GM12892 (cell line): ENCODE measurements at regions not wholly inside any gene's neighbourhood (a gene's known extent, or its start where the extent isn't known, plus 50 kb on each side); places are given as distances from the start of the nearest gene placed in this dataset.

Experiments used
- POLR2A ChIP-seq: IDR thresholded peaks from 2 replicates; pipeline ENCODE4 v1.6.1; 2011; ENCODE audit warnings: low read depth, low read length, control low read depth
- POLR2AphosphoS5 ChIP-seq: IDR thresholded peaks from 2 replicates; pipeline ENCODE4 v1.6.1; 2011; ENCODE audit warnings: low read depth, low read length, control low read depth
- TAF1 ChIP-seq: IDR thresholded peaks from 2 replicates; pipeline ENCODE4 v1.6.1; 2011; ENCODE audit warnings: low read depth, mild to moderate bottlenecking, control low read depth, low read length, borderline replicate concordance

DNA sequence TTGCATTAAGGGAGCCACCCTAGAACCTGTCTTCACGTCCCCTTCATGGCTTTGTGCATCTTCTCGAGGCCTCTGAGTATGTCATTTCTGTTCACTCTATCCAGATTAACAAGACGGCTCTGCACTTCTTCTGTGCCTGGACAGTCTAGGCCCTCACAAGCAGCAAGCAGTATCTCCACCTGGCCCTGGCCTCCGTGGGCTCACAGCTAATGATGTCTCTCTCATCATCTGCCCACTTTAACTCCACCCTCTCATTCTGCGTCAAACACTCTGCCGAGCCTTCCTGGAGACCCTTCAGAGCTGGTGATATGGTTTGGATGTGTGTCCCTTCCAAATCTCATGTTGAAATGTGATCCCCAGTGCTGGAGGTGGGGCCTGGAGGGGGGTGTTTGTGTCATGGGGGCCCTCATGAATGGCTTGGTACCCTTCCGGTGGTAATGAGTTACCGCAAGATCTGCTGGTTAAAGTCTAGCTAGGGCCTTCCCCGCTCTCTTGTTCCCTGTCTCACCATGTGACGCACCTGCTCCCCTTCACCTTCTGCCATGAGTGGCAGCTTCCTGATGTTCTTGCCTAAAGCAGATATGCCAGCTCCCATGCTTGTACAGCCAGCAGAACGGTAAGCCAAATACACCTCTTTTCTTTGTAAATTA, 132.5 kb upstream of the ID2 start:
- TF ChIP-seq POLR2AphosphoS5 (no peak), POLR2A (no peak), TAF1 (no peak)
